NCI-H82 treated with DMSO at 0.1 percent for 48 hours (cell line): ENCODE measurements at regions not wholly inside any gene's neighbourhood (a gene's known extent, or its start where the extent isn't known, plus 50 kb on each side); places are given as distances from the start of the nearest gene placed in this dataset.
"Not testable (repeated sequence)": the region's sequence is repeated elsewhere in the genome, so short reads cannot be mapped to it uniquely, and the experiment has no call there.

Source experiments
- DNase-seq: peaks from one replicate; lab custom pipeline; 2025; ENCODE audit not compliant: unreplicated experiment; lab: John Stamatoyannopoulos, UW

GRCh38 chr13:66154354-66154753 is 1075.8 kb downstream of the PCDH9 start:
- DNase-seq = no peak

- DNase-seq = no peak
Observed at GRCh38 chr13:66152596-66152995, 1077.5 kb downstream of the PCDH9 start.

GRCh38 chr13:66144357-66144756 is 1085.8 kb downstream of the PCDH9 start:
- not testable (repeated sequence) for DNase-seq

GRCh38 chr13:66139701-66140100 is 1090.4 kb downstream of the PCDH9 start:
- DNase-seq = no peak

- DNase-seq = no peak
Observed at GRCh38 chr13:66139250-66139649, 1090.9 kb downstream of the PCDH9 start.

DNA sequence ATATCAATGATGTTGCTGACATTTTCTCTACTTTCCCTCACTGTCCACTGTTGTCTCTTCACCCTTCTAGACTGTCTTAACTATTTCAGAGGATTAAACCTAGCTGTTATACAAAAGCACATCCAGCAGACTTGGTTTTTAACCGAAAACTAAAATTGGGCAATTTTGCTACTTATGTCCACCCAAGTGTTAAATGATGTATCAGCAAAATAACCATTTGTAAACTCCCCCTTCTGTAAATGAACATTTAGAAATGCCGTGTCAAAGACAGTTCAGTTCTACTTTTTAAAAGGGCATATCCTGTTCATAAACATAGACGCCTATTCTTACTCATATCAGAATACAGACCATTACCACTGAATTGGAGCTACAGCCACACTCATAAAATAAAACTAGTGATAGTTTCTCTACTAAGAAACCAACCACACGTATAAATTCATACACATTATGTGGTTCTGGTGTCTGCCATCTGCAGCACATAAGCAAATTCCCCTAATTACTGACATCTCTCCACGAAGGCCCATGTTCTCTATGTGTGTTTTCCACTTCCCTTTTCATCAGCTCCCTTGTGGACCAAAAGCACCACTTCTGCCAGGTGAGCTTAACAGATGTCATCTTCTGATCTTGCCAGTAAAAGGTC is 1091.8 kb downstream of the PCDH9 start:
- DNase-seq = no peak

GRCh38 chr13:66137384-66137783 is 1092.8 kb downstream of the PCDH9 start:
- DNase-seq = no peak

- DNase-seq = no peak
Observed at GRCh38 chr13:66128692-66129269, 1101.4 kb downstream of the PCDH9 start.

- DNase-seq = no peak
Observed at GRCh38 chr13:66128201-66128600, 1101.9 kb downstream of the PCDH9 start.

DNA sequence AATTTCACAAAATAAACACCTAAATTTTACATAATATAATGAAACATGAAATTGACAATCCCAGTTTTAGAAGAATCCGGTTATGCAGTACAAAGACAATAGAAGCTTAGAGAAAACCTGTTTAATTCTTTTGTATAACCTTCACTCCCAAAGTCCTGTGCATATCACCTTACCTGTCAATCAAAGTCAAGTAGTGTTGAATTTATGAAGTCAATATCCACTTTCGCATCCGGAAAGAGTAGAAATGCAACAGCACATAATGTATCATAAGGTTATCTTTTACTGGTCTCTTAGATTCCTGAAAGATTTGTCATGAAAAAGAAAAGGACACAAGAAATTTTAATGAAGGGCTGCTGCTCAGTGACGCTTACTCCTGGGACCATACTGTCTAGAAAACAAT is 1112.6 kb downstream of the PCDH9 start:
- DNase-seq = no peak

GRCh38 chr13:66113882-66114526 is 1116.1 kb downstream of the PCDH9 start:
- DNase-seq = no peak

GRCh38 chr13:66111628-66112027 is 1118.5 kb downstream of the PCDH9 start:
- no peak for DNase-seq

DNA sequence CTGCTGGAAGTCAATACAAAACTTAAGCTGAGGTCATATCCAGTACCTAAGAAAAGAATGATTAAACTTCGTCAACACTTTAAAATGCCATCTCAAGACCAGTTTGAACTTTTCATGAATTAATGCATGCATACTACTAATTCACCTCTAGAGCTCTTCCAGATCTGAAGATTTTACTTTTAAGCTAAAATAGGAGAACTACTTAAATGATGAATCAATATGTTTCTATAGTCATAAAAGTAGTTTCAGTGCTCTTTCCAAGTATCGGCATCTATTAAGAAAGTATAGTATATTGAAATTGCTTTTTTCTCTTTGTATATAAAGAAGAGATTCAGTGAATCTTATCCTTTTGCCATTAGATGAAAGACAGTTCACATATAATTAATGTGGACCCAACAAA is 1123.9 kb downstream of the PCDH9 start:
- DNase-seq = no peak

DNA sequence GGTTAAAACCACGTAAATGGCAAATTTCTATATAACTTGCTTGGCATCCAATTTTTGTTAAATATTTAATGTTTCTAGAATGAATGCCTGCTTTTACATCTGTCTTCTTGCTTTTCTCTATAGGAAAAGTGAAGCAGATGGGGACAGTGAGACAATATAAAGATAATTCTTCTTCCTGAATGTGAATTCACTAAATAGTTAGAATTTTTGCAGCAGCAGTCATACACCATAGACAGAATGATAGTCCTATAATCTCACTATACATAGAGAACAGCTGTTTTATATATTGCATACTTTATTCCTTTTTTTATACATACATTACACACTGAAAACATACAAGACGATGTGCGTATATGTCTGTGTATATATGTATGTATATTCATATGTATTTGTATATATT is 1127.3 kb downstream of the PCDH9 start:
- DNase-seq = no peak

DNA sequence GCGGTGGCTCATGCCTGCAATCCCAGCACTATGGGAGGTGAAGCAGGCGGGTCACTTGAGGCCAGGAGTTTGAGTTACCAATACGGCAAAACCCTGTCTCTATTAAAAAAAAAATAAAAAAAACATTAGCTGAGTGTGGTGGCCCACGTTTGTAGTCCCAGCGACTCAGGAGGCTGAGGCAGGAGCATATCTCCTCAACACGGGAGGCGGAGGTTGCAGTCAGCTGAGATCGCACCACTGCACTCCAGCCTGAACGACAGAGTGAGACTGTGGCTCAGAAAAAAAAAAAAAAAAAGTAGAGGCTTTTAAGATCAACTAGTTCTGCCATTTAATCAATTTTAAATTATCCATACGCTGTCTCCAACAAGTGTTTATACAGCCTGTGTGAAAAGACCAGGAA is 1130.3 kb downstream of the PCDH9 start:
- no peak for DNase-seq

DNA sequence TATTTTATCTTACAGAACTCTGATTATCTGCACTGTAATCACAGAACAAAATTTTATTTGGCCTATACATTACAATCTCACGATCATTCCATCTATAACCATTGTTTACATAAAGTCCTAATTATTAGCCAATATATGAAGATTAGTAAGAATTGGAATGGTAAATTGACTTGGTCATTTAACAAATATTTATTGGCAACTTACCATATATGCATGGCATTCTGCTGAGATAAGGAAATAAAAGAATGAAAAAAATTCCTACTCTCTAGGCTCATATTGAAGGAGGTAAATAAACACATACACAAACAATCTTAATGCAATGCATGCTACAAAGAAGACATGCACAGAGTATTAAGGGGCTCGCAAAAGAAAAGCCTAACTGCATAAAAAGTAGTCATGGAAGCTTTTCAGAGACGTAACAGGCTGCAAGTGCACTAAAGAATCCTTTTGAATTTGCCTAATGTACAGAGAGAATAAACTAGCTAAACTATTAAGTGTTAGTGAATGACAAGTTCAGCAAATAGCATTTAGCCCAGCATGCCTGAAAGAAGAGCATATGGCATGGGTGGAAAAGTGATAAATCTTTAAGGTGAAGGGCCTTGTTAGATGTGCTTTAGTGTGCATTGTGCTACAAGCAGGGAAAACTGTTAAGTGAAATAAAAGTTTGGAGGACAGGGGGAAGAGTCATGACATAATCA is 1131.1 kb downstream of the PCDH9 start:
- DNase-seq = no peak

DNA sequence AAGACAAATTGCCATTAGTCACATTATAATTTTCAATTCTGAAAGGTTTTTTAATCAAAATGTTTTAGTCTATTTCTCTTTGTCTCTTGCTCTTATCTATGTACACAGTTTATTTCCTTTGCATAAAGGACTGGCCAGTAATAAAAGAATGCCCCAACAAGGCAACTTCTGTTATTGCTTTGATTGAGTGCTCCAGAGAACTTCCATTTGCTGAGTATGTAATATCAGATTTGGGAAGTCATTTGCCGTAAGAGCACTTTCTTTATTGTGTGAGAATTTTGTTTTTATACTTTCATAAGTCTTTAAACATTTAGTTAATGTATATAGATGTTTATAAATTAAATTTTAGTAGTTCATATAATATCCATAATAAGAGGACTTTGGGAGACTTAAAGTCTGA is 1140.4 kb downstream of the PCDH9 start:
- DNase-seq = no peak

DNA sequence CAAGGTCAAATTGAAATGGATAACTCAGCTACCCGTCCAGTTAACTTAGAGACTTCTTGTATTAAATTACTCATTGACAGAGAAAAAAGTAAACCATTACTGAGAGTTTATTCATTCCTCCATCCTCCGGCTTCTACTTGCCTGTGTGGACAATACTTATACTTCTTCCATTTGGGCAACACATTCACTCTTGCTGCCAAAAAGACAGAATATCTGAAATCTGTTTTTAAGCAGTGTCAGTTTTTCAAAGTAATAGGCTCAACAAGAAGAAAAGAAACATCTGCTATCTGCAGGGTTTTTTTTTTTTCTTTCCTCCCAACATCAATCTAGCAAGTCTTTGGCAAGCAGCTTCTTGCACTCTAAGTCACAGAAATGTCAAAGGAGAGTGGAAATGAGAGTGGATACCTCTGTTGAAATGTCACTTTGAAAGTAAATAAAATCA is 1142.8 kb downstream of the PCDH9 start:
- DNase-seq = no peak

DNA sequence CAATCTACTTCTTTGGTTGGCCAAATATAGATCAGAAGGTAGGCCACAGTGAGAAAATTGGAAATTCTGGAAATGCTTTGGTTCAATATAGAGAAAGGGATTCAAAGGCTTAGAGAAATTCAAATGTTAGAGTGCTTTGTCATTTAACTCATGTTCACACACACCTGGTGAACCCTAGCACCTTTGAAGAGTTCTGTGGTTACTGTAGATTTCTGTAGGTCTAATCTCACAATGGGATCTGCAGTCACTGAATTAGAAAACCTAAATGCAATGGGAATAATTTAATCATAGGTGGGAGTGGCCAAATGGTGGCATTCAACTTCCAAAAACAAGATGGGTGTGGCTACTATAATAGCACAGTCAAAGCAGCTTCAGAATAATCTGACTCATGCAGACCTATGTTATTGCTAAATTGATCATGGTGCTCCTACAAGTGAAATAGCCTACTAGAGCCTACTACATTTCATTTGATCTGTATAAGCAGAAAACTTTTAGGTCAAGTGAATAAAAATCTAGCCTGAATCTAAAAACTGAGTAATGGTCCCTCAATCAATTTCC is 1152.9 kb downstream of the PCDH9 start:
- DNase-seq = no peak

- no peak for DNase-seq
Observed at GRCh38 chr13:66076417-66076816, 1153.7 kb downstream of the PCDH9 start.

- no peak for DNase-seq
Observed at GRCh38 chr13:66074018-66074615, 1156.0 kb downstream of the PCDH9 start.
